ENCODE measurements at regions not wholly inside any gene's neighbourhood (a gene's known extent, or its start where the extent isn't known, plus 50 kb on each side); places are given as distances from the start of the nearest gene placed in this dataset.

DNA sequence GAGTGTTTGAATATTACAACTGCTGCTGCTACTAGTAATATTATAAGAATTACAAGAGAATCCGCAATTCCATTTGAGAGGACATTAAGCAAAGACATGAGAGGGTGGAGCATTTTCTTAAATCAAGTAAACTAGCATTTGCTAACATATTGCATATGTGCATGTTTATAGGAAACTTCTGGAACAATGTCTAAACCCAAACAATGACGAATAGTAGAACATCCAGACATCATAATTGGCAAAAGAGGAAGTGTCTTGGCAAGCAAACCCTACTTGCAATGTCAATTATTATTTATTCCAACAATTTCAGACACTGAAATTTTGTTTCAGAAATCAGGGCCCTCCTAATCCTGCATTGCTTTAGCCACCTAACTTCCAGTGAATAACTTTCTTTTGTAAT is 1155.3 kb upstream of the GJE1 start:
- Mint-ChIP-seq H3K27ac (ENCODE audit: unreplicated experiment) (no peak overlapping the region), H3K9me3 (peaks cover 5% of the 10 kb centered on the region), H3K27me3 (ENCODE audit: low read depth) (no peaks in the 10 kb centered on the region), H3K36me3 (ENCODE audit: low read depth) (no peaks in the 10 kb centered on the region), H3K4me1 (peaks cover 4% of the 10 kb centered on the region), H3K4me3 (no peak overlapping the region)
- TF ChIP-seq, protein P1, sequence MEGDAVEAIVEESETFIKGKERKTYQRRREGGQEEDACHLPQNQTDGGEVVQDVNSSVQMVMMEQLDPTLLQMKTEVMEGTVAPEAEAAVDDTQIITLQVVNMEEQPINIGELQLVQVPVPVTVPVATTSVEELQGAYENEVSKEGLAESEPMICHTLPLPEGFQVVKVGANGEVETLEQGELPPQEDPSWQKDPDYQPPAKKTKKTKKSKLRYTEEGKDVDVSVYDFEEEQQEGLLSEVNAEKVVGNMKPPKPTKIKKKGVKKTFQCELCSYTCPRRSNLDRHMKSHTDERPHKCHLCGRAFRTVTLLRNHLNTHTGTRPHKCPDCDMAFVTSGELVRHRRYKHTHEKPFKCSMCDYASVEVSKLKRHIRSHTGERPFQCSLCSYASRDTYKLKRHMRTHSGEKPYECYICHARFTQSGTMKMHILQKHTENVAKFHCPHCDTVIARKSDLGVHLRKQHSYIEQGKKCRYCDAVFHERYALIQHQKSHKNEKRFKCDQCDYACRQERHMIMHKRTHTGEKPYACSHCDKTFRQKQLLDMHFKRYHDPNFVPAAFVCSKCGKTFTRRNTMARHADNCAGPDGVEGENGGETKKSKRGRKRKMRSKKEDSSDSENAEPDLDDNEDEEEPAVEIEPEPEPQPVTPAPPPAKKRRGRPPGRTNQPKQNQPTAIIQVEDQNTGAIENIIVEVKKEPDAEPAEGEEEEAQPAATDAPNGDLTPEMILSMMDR (conservative IDR thresholded peaks at IDR 0.05): no peak
- DNase-seq (ENCODE audit: low read depth, low spot score): no peak

GRCh38 chr6:140976806-140977205 is 1155.9 kb upstream of the GJE1 start:
- H3K36me3 Mint-ChIP-seq (ENCODE audit: low read depth): no peaks in the 10 kb centered on the region
- H3K9me3 Mint-ChIP-seq: peaks cover 5% of the 10 kb centered on the region
- H3K4me1 Mint-ChIP-seq: peaks cover 4% of the 10 kb centered on the region
- TF ChIP-seq, protein P1 (conservative IDR thresholded peaks at IDR 0.05): no peak
- no peak overlapping the region for H3K4me3 Mint-ChIP-seq
- H3K27ac Mint-ChIP-seq (ENCODE audit: unreplicated experiment): no peak overlapping the region
- no peaks in the 10 kb centered on the region for H3K27me3 Mint-ChIP-seq (ENCODE audit: low read depth)
- DNase-seq (ENCODE audit: low read depth, low spot score): no peak

- peaks cover 11% of the 10 kb centered on the region for H3K9me3 Mint-ChIP-seq
- TF ChIP-seq, protein P1 (conservative IDR thresholded peaks at IDR 0.05): no peak
- H3K4me1 Mint-ChIP-seq: peaks cover 3% of the 10 kb centered on the region
- no peak overlapping the region for H3K4me3 Mint-ChIP-seq
- H3K36me3 Mint-ChIP-seq (ENCODE audit: low read depth): peaks cover 9% of the 10 kb centered on the region
- no peak for DNase-seq (ENCODE audit: low read depth, low spot score)
- no peak overlapping the region for H3K27ac Mint-ChIP-seq (ENCODE audit: unreplicated experiment)
- no peaks in the 10 kb centered on the region for H3K27me3 Mint-ChIP-seq (ENCODE audit: low read depth)
These were observed 1162.2 kb upstream of the GJE1 start for GRCh38 chr6:140970485-140970884.

GRCh38 chr6:140968062-140968461 is 1164.7 kb upstream of the GJE1 start:
- no peak for DNase-seq (ENCODE audit: low read depth, low spot score)
- Mint-ChIP-seq H3K27me3 (ENCODE audit: low read depth) (no peaks in the 10 kb centered on the region), H3K9me3 (peaks cover 15% of the 10 kb centered on the region), H3K4me3 (no peak overlapping the region), H3K4me1 (peaks cover 3% of the 10 kb centered on the region), H3K36me3 (ENCODE audit: low read depth) (peaks cover 9% of the 10 kb centered on the region), H3K27ac (ENCODE audit: unreplicated experiment) (no peak overlapping the region)
- TF ChIP-seq, protein P1 (conservative IDR thresholded peaks at IDR 0.05): no peak

DNA sequence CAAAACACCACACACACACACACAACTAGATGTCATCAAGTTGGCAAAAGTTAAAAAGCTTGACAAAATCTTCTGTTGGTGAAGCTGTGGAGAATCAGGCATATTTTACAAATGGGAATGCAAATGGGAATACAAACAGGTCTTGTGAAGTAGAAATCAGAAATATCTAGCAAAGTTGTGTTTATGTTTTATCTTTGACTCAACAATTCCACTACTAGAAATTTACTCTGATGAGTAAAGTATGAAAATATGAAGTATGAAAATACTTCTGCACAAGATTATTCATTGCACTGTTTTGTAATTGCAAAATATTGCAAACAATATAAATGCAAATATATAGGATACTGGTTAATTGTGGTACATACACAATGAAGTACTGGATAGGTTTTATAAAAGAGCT is 1166.0 kb upstream of the GJE1 start:
- Mint-ChIP-seq H3K4me1 (peaks cover 3% of the 10 kb centered on the region), H3K36me3 (ENCODE audit: low read depth) (peaks cover 8% of the 10 kb centered on the region), H3K27ac (ENCODE audit: unreplicated experiment) (no peak overlapping the region), H3K4me3 (no peak overlapping the region), H3K9me3 (peaks cover 13% of the 10 kb centered on the region), H3K27me3 (ENCODE audit: low read depth) (no peaks in the 10 kb centered on the region)
- TF ChIP-seq, protein P1 (conservative IDR thresholded peaks at IDR 0.05): no peak
- no peak for DNase-seq (ENCODE audit: low read depth, low spot score)

GRCh38 chr6:140960566-140960965 is 1172.2 kb upstream of the GJE1 start:
- Mint-ChIP-seq H3K27ac (ENCODE audit: unreplicated experiment) (no peak overlapping the region), H3K4me1 (no peaks in the 10 kb centered on the region), H3K36me3 (ENCODE audit: low read depth) (no peaks in the 10 kb centered on the region), H3K4me3 (no peak overlapping the region), H3K27me3 (ENCODE audit: low read depth) (no peaks in the 10 kb centered on the region), H3K9me3 (peaks cover 11% of the 10 kb centered on the region)
- TF ChIP-seq, protein P1 (conservative IDR thresholded peaks at IDR 0.05): no peak
- DNase-seq (ENCODE audit: low read depth, low spot score): no peak

Data from neural crest cell (in vitro differentiated cells).